ENCODE measurements at regions not wholly inside any gene's neighbourhood (a gene's known extent, or its start where the extent isn't known, plus 50 kb on each side); places are given as distances from the start of the nearest gene placed in this dataset.
"Not testable (repeated sequence)": the region's sequence is repeated elsewhere in the genome, so short reads cannot be mapped to it uniquely, and the experiment has no call there.

GRCh38 chrX:120753413-120754251 is 122.0 kb downstream of the CT47B1 start:
- no peak for DNase-seq (ENCODE audit: low read depth in 2 of 2)

DNA sequence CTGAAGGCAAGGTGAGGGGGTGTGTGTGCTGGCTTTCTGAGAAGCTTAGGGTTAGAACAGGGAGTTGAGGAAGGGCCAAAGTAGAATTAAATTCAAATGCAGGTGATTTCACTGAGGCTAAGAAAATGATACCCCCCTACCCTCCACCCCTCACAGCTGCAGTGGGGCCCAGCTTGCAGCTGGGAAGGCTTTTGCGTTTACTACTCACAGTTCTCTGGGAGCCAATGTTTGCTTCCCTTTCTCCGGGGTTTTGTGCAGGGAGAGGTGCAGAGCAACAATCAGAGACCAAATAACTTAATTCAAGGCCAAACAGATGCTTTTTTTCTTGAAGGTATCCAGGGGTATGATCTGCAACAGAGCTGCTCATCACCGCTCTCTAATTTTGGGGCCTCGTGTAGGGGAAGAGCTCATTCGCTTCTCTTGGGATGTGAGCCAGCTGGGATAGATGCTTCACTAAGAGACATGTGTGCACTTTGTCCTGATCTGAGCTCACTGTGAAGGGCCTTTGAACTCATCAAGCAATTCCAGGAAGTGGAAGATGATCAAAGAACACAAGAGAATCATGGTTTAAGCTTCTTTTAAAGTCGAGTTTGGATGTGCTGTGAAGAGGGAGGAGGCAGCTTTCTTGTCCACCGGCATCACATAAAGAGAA is 122.7 kb upstream of the C1GALT1C1 start:
- DNase-seq (ENCODE audit: low read depth in 2 of 2), result no peak

DNA sequence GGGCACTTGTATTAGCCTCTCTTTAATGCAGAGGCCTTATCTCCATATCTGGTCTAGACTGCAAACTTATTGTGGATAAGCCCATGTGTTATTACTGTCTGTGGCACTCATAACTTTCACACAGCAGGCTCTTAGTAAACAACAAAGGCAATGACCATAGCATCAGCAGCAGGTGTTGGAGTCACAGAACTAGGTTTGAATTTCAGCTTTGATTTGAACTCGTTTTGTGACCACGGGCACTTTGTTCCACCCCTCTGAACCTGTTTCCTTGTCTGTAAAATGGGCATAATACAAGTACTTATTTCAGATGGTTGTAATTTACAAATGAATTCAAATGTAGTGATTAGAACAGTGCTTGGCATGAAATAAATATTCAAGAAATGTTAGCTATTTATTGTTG is 121.8 kb upstream of the C1GALT1C1 start:
- DNase-seq (ENCODE audit: low read depth in 2 of 2), result no peak

GRCh38 chrX:120750381-120750780 is 120.5 kb upstream of the C1GALT1C1 start:
- no peak for DNase-seq (ENCODE audit: low read depth in 2 of 2)

- DNase-seq (ENCODE audit: low read depth in 2 of 2), result no peak
Observed at GRCh38 chrX:120749141-120749846, 119.4 kb upstream of the C1GALT1C1 start.

DNA sequence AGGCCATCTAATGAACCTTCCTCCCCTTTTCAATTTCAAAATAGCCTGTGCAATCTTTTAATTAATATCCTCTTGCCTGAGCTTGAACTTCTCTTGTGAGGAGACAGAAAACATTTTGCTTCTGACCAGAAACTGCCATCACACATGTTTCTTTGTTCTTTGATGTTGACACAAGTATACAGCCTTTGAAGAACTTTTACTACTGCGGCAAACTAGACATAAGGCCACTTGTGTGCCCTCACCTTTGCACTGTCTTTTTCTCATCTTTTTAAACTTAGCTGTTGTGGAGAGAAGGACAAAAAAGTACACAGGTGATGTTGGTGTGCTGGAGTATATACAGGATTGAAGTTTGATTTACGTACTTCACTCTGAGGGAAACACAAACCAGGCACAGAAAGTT is 116.3 kb upstream of the C1GALT1C1 start:
- DNase-seq (ENCODE audit: low read depth in 2 of 2), result no peak

DNA sequence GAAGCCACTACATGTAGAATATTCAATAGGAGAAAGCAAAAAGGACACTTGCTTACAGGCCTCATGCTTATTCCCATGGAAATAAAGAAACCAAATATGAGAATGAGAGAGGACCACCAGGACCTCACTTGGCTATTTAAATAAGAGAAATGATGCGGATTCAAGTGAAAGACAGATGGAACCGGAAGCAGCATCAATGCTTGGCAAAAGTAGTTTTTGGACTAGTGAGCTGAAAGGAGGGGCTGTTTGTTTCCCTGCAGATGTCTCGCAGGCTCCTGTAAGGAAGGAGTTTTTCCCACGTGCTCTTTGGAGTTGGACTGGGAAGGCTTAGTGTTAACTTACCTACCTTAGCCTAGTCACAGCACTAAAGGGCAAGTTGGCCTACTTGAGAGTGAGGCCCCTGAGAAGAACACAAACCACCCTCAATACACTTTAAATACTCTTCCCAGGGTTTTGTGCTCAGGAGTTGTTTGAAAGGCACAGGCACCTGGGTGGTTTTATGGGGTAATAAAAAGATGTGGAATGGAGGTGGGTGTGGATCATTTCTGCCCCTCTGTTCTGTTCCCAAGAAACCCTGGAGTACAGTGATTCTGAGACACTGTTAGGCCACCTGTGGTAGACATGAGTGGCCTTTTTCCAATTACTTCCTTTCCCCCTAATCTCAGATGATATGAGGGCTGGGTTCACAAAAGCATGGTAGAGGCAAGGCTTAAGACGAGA is 113.3 kb upstream of the C1GALT1C1 start:
- DNase-seq (ENCODE audit: low read depth in 2 of 2), result no peak

DNA sequence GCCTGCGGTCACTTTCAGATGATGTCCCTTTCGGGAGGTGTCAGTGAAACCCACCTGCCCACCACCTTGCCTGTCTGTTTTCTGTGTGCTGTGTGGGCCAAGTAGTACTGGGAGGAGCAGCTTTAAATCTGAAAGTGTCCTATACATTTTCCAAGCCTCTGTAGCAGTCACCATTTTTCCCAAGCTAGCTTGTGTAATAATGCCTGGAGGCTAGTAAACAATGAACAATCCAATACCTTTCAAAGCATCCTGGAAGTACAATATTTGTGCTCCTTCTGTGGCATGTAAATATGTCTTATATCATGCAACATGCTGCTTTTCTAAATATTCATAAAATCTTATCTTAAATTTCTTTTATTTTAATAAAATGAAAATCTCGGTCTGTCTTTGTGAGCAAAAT is 111.6 kb upstream of the C1GALT1C1 start:
- no peak for DNase-seq (ENCODE audit: low read depth in 2 of 2)

- DNase-seq (ENCODE audit: low read depth in 2 of 2), result no peak
Observed at GRCh38 chrX:120740072-120740471, 110.2 kb upstream of the C1GALT1C1 start.

GRCh38 chrX:120739300-120739699 is 109.4 kb upstream of the C1GALT1C1 start:
- DNase-seq (ENCODE audit: low read depth in 2 of 2), result no peak

DNA sequence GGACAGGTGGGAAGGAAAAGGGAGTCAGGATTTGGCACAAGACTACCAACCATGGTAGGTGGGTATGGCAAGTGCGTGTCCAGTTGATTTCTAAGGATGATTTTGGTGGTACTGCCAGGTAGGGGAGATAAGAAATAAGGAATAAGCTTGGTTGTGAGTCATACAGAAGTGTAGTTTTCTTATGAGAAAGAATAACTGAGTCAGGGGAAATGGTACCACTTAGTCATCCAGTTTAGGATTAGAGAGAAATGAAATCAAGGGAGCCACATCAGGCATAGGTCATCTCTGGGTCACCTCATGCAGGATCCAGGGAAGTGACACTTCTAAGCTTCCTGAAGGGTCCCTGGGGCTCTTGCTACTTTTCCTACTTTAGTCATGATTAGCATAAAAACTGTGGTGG is 107.1 kb upstream of the C1GALT1C1 start:
- no peak for DNase-seq (ENCODE audit: low read depth in 2 of 2)

DNA sequence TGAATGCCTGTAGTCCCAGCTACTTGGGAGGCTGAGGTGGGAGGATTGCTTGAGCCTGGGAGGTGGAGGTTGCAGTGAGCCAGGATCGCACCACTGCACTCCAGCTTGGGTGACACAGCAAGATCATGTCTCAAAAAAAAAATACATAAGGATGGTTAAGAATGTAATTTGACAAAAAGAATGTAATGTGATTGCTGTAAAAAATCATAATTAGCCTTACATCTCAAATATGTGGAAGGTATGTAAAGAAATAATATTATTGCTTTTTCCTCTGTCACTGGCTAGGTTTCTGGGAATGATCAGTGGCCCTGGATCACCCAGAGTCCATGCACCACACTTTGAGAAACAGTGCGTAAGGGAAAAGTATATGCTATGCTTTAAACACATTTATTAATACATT is 106.1 kb upstream of the C1GALT1C1 start:
- no peak for DNase-seq (ENCODE audit: low read depth in 2 of 2)

DNA sequence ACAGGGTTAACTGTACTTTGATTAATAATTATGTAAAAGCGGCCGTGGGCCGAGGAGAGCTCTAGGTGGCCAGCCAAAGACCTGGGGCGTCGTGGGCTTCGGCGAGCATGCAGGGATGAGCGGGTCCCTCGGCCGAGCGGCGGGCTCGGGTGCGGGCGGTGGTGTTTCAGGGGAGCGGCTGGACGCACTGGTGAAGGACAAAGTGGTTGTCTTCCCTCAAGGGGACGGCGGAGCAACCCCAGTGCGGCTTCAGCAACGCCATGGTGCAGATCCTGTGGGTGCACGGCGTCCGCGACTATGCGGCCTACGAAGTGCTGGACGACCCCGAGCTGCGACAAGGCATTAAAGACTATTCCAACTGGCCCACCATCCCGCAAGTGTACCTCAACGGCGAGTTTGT is 103.0 kb upstream of the C1GALT1C1 start:
- DNase-seq (ENCODE audit: low read depth in 2 of 2), result no peak

DNA sequence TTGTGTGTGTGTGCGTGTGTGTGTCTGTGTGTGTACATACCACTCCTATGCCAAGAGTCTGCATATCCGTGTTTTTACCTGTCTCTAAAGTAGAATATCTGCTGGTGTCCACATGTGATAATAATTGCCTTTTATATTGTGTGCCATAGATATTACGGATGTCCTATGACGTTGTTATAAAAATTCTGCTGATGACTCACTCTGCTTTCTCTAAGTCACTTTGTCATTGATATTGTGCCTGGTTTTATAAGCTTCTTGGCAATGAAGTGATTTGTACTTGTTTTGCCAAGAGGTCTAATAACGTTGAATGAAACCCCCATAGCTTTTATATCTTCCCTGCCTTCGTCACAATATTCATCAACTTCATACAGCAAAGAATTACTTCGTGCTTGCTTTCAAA is 102.6 kb upstream of the C1GALT1C1 start:
- no peak for DNase-seq (ENCODE audit: low read depth in 2 of 2)

DNA sequence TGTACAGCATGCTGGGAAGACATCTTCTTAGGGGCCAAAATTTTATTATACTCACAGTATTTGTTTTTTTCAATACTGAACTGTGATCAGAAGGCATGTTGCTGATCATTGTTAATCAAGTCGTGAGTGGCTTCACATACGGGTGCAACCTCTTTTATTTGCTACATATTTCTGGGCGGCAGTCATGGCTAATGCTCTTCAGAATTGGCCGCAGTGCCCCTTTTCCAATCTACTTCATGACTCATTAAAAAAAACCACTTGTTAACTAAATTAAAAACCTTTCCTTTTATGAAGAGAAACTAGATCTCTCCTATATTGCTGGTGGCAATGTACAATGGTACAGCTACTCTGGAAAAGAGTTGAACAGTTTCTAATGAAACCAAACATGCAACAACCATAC is 101.5 kb upstream of the C1GALT1C1 start:
- no peak for DNase-seq (ENCODE audit: low read depth in 2 of 2)

GRCh38 chrX:120729506-120730255 is 99.8 kb upstream of the C1GALT1C1 start:
- not testable (repeated sequence) for DNase-seq (ENCODE audit: low read depth in 2 of 2)

- DNase-seq (ENCODE audit: low read depth in 2 of 2), result no peak
Observed at GRCh38 chrX:120727911-120728310, 98.1 kb upstream of the C1GALT1C1 start.

DNA sequence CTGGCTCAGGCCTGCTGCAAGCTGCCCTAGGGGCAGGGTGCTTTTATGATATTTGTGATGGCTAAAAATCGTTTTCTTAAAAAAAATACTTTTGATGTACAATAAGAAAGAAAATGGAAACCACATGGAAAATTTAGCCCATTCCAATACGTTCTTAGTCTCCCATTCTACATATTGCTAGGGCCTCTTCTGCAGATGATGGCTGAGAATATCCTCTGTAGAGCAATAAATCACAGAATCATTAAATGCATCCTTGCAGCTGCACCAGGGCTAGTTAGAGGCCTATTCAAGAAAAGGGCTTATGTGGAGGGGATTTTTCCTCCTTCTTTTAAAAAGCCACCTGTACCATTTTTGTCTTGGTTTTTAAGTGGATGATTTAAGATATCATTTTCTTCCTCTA is 97.6 kb upstream of the C1GALT1C1 start:
- no peak for DNase-seq (ENCODE audit: low read depth in 2 of 2)

DNA sequence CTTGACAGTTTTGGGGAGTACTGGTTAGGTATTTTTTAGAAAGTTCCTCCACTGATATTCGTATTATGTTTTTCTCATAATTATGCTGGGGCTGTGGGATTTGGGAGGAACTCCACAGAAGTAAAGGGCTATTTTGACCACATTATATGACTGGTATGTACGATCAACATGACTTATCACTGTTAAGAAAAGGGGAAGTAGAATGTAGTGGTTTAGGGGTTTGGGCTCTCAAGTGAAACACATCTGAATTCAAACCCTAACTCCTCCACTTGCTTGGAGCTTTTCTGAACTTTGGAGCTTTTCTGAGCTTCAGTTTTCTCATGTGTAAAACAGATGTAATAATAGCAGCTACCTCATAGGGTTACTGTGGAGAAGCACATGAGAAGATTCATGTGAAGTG is 96.4 kb upstream of the C1GALT1C1 start:
- DNase-seq (ENCODE audit: low read depth in 2 of 2), result no peak

DNA sequence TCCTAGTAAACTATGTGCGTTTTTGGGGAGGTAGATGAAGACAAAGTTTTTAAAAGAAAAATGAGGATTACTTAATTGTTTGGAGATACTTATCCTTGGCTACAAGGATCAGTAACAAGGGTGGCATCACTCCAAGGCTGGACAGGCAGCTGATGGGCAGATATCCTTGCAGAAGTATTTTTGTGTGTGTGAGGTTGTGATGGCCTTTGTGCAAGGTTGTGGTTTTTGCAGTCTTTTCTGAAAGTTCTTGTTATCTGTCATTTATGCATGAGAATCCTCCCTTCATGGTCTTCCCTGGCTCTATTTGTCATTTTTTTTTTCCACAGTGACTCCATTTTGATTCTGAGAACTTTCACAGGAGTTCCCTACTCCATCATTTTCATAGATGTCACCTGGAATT is 96.0 kb upstream of the C1GALT1C1 start:
- DNase-seq (ENCODE audit: low read depth in 2 of 2), result no peak

DNA sequence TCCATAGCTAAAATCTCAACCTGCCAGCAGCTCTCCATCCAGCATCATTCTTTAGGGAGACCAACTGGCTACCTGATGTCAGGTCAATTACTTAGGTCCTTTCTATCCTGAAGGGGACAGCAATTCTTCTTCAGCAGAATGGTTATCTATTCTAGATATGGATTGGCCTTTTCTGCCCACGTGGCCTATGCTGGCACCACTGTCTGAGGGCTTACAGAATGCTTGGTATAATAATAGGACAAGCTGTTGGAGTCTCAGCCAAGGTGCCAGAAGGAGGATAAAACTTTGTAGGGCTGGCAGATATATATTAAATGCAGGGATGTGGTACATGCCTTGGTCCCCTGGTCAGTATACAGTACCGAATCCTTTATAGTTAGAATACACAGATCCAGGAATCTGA is 89.8 kb upstream of the C1GALT1C1 start:
- DNase-seq (ENCODE audit: low read depth in 2 of 2), result no peak

Measured in fibroblast of skin of left quadriceps (primary cell).